ENCODE measurements at regions not wholly inside any gene's neighbourhood (a gene's known extent, or its start where the extent isn't known, plus 50 kb on each side); places are given as distances from the start of the nearest gene placed in this dataset.

DNA sequence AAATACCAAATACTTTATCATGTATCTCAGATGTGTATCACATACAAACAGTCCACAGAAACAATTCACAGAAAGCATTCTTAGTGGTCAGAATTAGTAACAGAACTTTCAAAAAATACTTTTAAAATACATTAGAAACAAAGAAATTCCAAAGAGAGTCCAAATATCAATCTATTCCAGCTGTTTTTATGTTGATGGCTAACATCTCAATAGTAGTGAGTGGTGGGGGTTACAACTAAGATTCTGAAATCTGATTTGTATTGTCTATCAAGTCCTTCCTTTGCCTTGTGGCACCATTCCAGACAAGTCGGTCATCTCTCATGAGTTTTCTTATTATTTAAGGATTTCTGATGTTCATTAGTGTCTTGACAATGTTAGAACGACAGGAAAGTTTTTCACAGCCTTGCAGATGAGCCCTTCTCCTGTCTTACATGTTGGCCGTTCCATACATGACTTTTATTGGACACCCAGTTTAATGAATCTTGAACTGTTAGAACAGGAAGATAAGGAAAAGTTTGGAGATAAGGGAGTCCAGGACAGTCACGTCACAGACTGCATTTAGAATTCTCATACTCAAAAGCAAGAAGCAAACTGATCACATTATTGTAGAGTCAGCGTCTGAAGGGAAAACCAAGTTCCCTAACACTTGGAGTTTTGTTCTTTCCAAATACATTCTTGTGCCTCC lies 410.3 kb downstream of the PID1 start:
- Histone ChIP-seq H3K36me3 (no peaks in the 10 kb centered on the region), H3K4me3 (replicated peaks in 1 of 3) (no peak overlapping the region), H3K27me3 (no peaks in the 10 kb centered on the region), H3K4me1 (no peaks in the 10 kb centered on the region), H3K9me3 (no peaks in the 10 kb centered on the region), H3K27ac (no peak overlapping the region)
- no peak for DNase-seq
- intact Hi-C loops (cut with DNase I): no loop called here
- TF ChIP-seq, protein P1, sequence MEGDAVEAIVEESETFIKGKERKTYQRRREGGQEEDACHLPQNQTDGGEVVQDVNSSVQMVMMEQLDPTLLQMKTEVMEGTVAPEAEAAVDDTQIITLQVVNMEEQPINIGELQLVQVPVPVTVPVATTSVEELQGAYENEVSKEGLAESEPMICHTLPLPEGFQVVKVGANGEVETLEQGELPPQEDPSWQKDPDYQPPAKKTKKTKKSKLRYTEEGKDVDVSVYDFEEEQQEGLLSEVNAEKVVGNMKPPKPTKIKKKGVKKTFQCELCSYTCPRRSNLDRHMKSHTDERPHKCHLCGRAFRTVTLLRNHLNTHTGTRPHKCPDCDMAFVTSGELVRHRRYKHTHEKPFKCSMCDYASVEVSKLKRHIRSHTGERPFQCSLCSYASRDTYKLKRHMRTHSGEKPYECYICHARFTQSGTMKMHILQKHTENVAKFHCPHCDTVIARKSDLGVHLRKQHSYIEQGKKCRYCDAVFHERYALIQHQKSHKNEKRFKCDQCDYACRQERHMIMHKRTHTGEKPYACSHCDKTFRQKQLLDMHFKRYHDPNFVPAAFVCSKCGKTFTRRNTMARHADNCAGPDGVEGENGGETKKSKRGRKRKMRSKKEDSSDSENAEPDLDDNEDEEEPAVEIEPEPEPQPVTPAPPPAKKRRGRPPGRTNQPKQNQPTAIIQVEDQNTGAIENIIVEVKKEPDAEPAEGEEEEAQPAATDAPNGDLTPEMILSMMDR (IDR thresholded peaks at IDR 0.05): no peak
- no peak for TF ChIP-seq POLR2A (IDR thresholded peaks at IDR 0.05)
- WGBS, 2 donors: 73 to 80% methylated on average over 5 of the region's 5 CpGs

DNA sequence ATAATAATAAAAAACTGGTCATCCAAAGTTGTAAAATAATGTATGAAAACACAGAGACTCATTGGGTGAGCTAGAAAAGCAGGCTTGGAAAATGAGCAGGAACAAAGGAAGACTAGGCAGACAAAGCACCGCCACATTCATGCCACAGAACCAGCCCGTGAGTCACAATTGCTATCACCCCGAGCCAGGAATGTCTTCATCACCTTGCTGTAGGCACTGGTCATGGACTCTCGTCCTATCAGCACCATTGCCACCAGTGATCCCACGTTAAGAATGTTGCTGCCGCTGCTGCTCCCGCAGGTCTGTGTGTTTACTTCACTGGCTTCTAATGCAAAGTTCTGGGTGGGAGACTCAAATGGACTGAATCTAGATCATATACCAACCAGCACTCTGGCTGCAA lies 417.9 kb downstream of the PID1 start:
- H3K4me3 ChIP-seq (replicated peaks in 1 of 3): no peak overlapping the region
- DNase-seq: no peak
- intact Hi-C loops (cut with DNase I): no loop called here
- no peak for TF ChIP-seq POLR2A (IDR thresholded peaks at IDR 0.05)
- TF ChIP-seq, protein P1 (IDR thresholded peaks at IDR 0.05): no peak
- 82 to 84% methylated on average over 7 of the region's 7 CpGs for WGBS, 2 donors
- H3K27me3 ChIP-seq: no peaks in the 10 kb centered on the region
- H3K36me3 ChIP-seq: no peaks in the 10 kb centered on the region
- H3K27ac ChIP-seq: no peak overlapping the region
- H3K9me3 ChIP-seq: no peaks in the 10 kb centered on the region
- no peaks in the 10 kb centered on the region for H3K4me1 ChIP-seq

DNA sequence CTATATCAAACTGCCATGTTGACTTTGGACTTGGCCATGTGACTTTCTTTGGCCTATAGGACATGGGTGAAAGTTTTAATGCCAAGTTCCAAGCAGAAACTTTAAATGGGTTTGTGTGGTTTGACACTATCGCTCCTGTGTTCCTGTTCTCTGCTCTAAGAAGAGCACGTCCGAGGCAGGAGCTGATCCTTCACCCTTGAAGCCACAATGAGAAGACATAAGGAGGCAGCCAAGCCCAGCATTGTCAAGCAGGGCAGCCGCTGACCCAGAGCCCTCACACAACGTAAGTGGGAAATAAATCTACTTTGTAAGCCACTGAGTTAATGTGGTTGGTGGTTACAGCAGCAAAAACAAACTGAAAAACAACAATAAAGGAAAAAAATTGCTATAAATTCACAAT lies 422.4 kb downstream of the PID1 start:
- H3K9me3 ChIP-seq: no peaks in the 10 kb centered on the region
- H3K27ac ChIP-seq: no peak overlapping the region
- no peaks in the 10 kb centered on the region for H3K4me1 ChIP-seq
- intact Hi-C loops (cut with DNase I): no loop called here
- TF ChIP-seq, protein P1 (IDR thresholded peaks at IDR 0.05): no peak
- no peaks in the 10 kb centered on the region for H3K27me3 ChIP-seq
- DNase-seq: no peak
- WGBS, 2 donors: 70 to 79% methylated on average over 5 of the region's 5 CpGs
- no peaks in the 10 kb centered on the region for H3K36me3 ChIP-seq
- H3K4me3 ChIP-seq (replicated peaks in 1 of 3): no peak overlapping the region

DNA sequence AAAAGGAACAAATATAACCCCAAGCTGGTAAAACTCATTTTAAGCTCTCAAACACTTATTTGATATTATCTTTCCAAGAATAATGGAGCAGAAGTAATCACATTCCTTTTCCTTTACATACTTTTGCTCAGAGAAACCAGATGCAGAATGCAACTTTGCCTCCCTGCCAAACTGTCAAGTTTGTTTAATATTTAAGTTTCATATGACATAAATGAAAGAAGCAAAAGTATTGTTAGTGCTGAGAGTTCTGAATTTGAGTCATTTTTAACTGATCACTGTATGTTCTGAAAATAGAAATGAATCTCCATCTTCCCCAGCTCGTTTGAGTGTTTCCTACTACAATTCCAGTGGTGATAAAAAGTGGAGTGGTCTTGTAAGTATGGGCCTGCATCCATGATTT lies 423.4 kb downstream of the PID1 start:
- no peak for TF ChIP-seq POLR2A (IDR thresholded peaks at IDR 0.05)
- TF ChIP-seq, protein P1 (IDR thresholded peaks at IDR 0.05): no peak
- no peaks in the 10 kb centered on the region for H3K27me3 ChIP-seq
- no peaks in the 10 kb centered on the region for H3K9me3 ChIP-seq
- H3K36me3 ChIP-seq: no peaks in the 10 kb centered on the region
- H3K4me1 ChIP-seq: no peaks in the 10 kb centered on the region
- no peak for DNase-seq
- no peak overlapping the region for H3K27ac ChIP-seq
- intact Hi-C loops (cut with DNase I): no loop called here
- H3K4me3 ChIP-seq (replicated peaks in 1 of 3): no peak overlapping the region
- 43 to 58% methylated on average over 1 of the region's 1 CpG for WGBS, 2 donors

DNA sequence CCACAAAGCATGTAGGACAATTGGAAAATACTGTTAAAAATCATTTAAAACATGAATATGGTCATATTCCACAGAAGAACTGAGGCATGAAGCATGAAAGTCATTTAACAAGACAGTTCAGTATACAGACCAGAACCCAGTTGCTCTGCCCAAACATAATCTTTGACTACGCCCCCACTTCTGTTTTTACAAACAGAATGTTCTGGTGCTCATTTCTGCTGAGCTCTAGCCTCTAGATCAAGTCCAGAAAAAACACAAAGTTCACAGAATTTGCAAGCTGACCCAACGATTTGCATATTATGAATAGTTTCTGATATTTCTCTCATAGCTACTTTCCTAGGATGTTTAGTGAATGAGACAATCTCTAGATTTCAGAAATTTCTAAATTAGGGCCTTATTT lies 424.9 kb downstream of the PID1 start:
- H3K27ac ChIP-seq: peak overlapping the region in 1 of 3 donors; percentile 8
- no peaks in the 10 kb centered on the region for H3K27me3 ChIP-seq
- 26 to 28% methylated on average over 2 of the region's 2 CpGs for WGBS, 2 donors
- H3K36me3 ChIP-seq: no peaks in the 10 kb centered on the region
- no peaks in the 10 kb centered on the region for H3K9me3 ChIP-seq
- no peak for TF ChIP-seq POLR2A (IDR thresholded peaks at IDR 0.05)
- TF ChIP-seq, protein P1 (IDR thresholded peaks at IDR 0.05): no peak
- intact Hi-C loops (cut with DNase I): no loop called here
- DNase-seq: no peak
- no peaks in the 10 kb centered on the region for H3K4me1 ChIP-seq
- H3K4me3 ChIP-seq (replicated peaks in 1 of 3): no peak overlapping the region

Measured in thyroid gland (tissue), 4 donors.